ENCODE measurements at regions not wholly inside any gene's neighbourhood (a gene's known extent, or its start where the extent isn't known, plus 50 kb on each side); places are given as distances from the start of the nearest gene placed in this dataset.

GRCh38 chr4:133638751-133639150, 489.7 kb downstream of the PCDH10 start:
- Histone ChIP-seq H3K36me3 (no peaks in the 10 kb centered on the region), H3K27me3 (no peaks in the 10 kb centered on the region), H3K4me3 (no peak overlapping the region), H3K27ac (no peak overlapping the region), H3K4me1 (no peaks in the 10 kb centered on the region), H3K9me3 (no peaks in the 10 kb centered on the region)
- DNase-seq (ENCODE audit: extremely low spot score in 2 of 2), result no peak
- TF ChIP-seq, protein P1, sequence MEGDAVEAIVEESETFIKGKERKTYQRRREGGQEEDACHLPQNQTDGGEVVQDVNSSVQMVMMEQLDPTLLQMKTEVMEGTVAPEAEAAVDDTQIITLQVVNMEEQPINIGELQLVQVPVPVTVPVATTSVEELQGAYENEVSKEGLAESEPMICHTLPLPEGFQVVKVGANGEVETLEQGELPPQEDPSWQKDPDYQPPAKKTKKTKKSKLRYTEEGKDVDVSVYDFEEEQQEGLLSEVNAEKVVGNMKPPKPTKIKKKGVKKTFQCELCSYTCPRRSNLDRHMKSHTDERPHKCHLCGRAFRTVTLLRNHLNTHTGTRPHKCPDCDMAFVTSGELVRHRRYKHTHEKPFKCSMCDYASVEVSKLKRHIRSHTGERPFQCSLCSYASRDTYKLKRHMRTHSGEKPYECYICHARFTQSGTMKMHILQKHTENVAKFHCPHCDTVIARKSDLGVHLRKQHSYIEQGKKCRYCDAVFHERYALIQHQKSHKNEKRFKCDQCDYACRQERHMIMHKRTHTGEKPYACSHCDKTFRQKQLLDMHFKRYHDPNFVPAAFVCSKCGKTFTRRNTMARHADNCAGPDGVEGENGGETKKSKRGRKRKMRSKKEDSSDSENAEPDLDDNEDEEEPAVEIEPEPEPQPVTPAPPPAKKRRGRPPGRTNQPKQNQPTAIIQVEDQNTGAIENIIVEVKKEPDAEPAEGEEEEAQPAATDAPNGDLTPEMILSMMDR (IDR thresholded peaks at IDR 0.05), result no peak
- TF ChIP-seq POLR2A (IDR thresholded peaks at IDR 0.05) (no peak), POLR2AphosphoS5 (IDR thresholded peaks at IDR 0.05; ENCODE audit: insufficient read depth in 1 of 2, low read depth in 1 of 2) (no peak)
- intact Hi-C loops (cut with DNase I), result no loop called here

- Histone ChIP-seq H3K27ac (no peak overlapping the region), H3K27me3 (no peaks in the 10 kb centered on the region), H3K4me1 (no peaks in the 10 kb centered on the region), H3K4me3 (no peak overlapping the region), H3K9me3 (no peaks in the 10 kb centered on the region), H3K36me3 (no peaks in the 10 kb centered on the region)
- intact Hi-C loops (cut with DNase I), result no loop called here
- no peak for DNase-seq (ENCODE audit: extremely low spot score in 2 of 2)
- TF ChIP-seq, protein P1 (IDR thresholded peaks at IDR 0.05), result no peak
- TF ChIP-seq POLR2A (IDR thresholded peaks at IDR 0.05) (no peak), POLR2AphosphoS5 (IDR thresholded peaks at IDR 0.05; ENCODE audit: insufficient read depth in 1 of 2, low read depth in 1 of 2) (no peak)
Observed at GRCh38 chr4:133637161-133637560, 488.1 kb downstream of the PCDH10 start.

DNA sequence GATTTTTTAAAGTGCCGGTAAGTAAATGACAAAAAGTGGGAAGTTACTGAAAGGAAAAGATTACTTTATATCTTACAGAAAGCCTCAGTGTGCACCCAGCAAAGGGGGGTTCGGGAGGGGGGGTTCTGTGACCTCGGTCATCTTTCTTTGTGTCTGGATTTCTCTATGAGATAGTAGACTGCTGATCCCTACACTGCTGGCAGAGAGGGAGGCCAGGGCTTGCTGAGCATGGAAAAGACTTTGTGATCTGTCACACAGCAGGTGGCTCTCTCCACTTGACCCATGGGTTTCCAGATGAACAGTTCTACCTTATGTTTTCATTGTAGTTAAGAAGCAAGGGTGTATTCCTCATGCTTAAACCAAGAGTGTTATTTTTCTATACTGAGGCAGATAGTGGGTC, 475.6 kb downstream of the PCDH10 start:
- Histone ChIP-seq H3K4me3 (no peak overlapping the region), H3K27ac (no peak overlapping the region), H3K27me3 (no peaks in the 10 kb centered on the region), H3K36me3 (no peaks in the 10 kb centered on the region), H3K9me3 (no peaks in the 10 kb centered on the region), H3K4me1 (no peaks in the 10 kb centered on the region)
- TF ChIP-seq, protein P1 (IDR thresholded peaks at IDR 0.05), result no peak
- TF ChIP-seq POLR2A (IDR thresholded peaks at IDR 0.05) (no peak), POLR2AphosphoS5 (IDR thresholded peaks at IDR 0.05; ENCODE audit: insufficient read depth in 1 of 2, low read depth in 1 of 2) (no peak)
- DNase-seq (ENCODE audit: extremely low spot score in 2 of 2), result no peak
- intact Hi-C loops (cut with DNase I), result no loop called here

- Histone ChIP-seq H3K27me3 (no peaks in the 10 kb centered on the region), H3K9me3 (no peaks in the 10 kb centered on the region), H3K4me1 (no peaks in the 10 kb centered on the region), H3K27ac (no peak overlapping the region), H3K4me3 (no peak overlapping the region), H3K36me3 (no peaks in the 10 kb centered on the region)
- DNase-seq (ENCODE audit: extremely low spot score in 2 of 2), result no peak
- TF ChIP-seq, protein P1 (IDR thresholded peaks at IDR 0.05), result no peak
- TF ChIP-seq POLR2AphosphoS5 (IDR thresholded peaks at IDR 0.05; ENCODE audit: insufficient read depth in 1 of 2, low read depth in 1 of 2) (no peak), POLR2A (IDR thresholded peaks at IDR 0.05) (no peak)
- intact Hi-C loops (cut with DNase I), result no loop called here
Observed at GRCh38 chr4:133623847-133624246, 474.8 kb downstream of the PCDH10 start.

GRCh38 chr4:133621628-133622027, 472.5 kb downstream of the PCDH10 start:
- TF ChIP-seq POLR2A (IDR thresholded peaks at IDR 0.05), result no peak
- TF ChIP-seq POLR2AphosphoS5 (IDR thresholded peaks at IDR 0.05; ENCODE audit: insufficient read depth in 1 of 2, low read depth in 1 of 2), result no peak
- TF ChIP-seq, protein P1 (IDR thresholded peaks at IDR 0.05), result no peak
- H3K9me3 ChIP-seq, result no peaks in the 10 kb centered on the region
- H3K36me3 ChIP-seq, result no peaks in the 10 kb centered on the region
- H3K4me3 ChIP-seq, result no peak overlapping the region
- intact Hi-C loops (cut with DNase I), result no loop called here
- H3K27ac ChIP-seq, result no peak overlapping the region
- DNase-seq (ENCODE audit: extremely low spot score in 2 of 2), result no peak
- H3K4me1 ChIP-seq, result no peaks in the 10 kb centered on the region
- H3K27me3 ChIP-seq, result no peaks in the 10 kb centered on the region
